Stimulated activated CD4-positive, alpha-beta T cell treated with anti-CD3 and anti-CD28 coated beads, Interleukin-2, amount 100 ng/mL, for 48 hours (primary cell): ENCODE measurements at regions not wholly inside any gene's neighbourhood (a gene's known extent, or its start where the extent isn't known, plus 50 kb on each side); places are given as distances from the start of the nearest gene placed in this dataset.

Source experiments
- DNase-seq, 2 donors: peaks; one replicate each; pipeline ENCODE4 v3.0.0-alpha.2; 2020

DNA sequence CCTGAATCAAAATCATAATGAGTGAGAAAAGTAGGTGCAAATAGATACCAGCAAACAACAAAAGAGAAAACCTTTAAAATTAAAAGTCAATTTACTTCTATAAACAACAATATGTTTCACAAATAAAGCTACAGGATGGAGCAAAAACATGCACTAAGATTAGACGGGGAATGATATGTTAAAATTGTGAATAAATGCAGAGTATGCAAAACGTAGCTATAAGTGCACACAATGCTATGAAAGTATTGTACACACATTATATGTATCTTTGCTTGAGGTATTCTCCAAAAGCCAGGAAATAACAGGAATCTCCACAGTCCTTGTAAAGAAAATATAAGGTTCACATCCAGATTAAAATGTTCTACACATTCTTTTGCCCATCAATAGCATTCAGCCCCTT, 523.9 kb downstream of the EFNB2 start:
- no peak for DNase-seq

DNA sequence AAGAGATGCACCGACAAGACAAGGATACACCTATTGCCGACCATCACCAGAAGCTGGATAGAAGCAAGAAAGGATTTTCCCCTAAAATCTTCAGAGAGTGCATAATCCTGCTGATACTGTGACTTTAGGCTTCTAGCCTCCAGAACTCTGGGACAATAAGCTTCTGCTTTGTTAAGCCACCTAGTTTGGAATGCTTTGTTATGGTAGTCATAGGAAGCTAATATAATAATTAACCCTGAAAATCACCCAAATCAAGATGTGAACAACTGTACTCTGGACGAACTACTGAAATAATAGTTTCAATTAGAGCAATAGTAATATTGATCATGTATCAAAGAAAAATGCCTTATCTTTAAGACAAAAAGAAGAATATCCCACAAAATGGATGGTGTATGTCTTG, 524.6 kb downstream of the EFNB2 start:
- no peak for DNase-seq

DNA sequence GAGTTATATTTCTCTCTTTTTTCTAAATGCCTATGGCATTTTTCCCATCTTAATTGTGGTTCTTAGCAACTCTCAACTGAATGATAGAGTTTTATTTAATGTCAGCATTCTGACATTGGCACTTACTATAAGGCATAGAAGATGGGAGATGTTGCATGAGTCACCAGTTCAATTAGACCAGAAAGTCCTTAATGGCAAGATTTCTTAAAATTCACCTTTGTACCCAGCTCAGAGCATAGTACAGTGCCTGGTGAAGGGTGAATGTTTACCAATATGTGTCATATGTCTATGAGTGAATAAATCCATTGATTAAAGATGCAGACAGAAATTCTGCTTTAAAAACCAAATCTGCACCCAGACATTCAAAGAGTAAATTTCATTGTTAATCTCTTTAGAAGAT, 526.9 kb downstream of the EFNB2 start:
- no peak for DNase-seq

DNA sequence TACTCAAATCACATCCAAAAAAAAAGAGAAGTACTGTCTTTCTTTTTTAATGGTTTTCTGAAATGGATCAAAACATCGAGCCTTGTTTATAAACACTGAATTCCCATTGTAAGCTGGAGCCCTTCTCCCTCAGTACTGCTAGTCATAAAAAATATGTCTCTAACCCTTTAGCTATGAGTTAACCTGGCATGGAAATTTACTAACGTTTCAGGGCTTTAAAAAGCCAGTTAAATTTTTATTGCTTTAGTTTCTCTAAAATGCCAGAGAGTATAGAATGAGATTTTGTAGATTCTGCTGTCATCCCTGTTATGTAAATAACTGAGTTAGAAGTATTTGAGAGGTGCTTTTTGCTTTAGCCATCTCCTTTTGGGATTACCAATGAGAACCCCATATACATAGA, 528.3 kb downstream of the EFNB2 start:
- DNase-seq, result no peak

DNA sequence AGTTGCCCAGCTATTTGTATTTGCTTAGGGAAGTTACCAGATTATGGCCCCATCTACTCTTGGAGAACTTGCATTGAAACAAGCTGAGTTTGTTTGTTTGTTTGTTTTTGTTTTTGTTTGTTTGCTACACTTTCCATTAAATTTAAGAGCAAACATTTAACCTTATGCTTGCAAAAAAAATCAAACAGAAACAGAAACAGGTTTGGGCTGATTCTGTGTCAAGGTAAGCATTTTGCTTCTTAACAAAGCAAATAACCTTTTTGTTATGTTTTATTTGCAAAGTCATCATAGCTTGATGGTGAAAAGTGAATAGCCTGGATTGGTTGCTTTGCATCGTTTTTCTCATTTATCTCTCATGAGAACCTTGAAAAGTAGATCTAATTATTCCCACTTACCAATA, 531.8 kb downstream of the EFNB2 start:
- no peak for DNase-seq

DNA sequence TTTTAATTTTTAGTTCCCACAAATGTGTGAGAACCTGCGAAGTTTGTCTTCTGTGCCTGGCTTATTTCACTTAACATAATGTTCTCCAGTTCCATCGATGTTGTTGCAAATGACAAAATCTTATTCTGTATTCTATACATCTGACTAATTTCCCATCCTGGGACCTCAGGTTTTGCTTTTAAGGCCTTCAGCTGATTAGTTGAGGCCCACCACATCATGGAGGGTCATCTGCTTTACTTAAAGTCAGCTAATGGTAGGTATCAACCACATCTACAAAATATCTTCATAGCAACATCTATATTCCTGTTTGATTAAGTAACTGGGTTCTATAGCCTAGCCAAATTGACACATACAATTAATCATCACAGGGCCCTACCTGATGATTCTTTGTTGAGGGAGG, 534.0 kb downstream of the EFNB2 start:
- DNase-seq, result no peak

DNA sequence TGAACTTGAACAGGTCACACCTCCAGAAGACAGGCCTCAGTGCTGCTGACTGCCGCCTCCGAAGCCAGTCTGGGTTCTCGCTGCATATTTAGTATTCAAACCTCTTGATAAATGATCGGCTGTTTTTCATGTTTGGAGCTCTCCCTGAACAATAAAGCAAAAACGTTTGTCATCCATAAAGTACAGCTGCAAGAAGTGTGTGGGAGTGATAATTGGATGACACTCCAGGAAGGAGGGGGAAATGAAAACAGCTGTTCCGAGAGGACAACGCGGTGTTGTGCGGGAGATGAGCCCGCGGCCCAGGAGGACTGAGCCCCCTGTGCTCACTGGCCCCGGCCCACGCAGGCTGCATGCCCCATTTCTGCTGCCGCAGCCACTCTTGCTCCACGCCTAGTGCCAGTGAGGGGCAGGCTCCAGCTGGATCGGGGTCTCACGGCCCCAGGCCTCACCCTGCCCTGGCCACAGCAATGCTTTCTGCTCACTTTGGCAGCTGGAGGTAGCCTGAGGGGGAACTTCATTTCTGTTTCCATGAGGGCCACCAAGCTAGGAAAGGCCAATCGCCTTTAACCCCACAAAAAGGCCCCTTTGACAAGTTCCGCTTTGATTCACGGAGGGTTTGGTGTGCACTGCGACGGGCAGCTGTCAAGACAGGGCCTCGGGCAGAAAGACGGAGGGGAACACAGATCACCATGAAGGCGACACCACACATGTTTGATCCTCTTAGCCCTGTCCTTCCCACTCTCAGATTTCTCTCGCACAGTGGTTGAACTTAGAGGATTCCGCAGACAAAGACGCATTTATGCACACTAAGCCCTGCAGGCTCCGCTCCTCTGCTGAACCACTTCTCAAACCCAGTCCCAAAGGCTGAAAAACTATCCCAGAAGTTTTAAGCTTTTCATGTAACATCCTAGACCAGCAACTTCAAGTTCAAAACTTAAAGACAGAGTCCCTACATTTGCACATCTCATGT, 537.6 kb downstream of the EFNB2 start:
- DNase-seq, result no peak

DNA sequence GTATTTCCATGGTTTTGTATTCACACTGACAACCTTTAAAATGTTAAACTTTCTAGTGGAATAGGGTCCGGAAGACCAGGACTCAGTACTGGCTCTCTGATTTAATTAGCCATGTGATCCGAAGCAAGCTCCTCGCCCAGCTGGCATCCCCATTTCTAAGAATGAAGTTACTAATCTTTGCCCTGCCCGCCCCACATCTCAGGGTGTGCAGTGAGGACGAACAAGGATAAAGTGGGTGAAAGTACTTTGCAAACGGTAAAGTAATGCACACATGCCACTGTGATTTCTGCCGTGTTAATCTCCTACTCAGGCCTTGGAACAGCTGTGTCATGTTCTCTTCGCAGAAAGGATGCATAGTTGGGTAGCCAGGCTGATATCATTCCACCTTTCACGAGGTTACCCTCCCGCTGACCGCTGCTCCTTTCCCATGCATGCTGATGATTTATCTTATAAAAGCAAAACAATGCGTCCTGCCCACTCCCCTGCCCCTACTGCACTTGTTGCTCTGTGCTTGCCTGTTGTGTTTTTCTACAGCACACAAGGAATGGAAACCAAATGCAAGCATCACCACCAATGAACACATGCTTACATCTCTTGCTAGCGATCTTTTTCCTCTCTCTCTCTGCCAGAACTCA, 539.0 kb downstream of the EFNB2 start:
- no peak for DNase-seq

DNA sequence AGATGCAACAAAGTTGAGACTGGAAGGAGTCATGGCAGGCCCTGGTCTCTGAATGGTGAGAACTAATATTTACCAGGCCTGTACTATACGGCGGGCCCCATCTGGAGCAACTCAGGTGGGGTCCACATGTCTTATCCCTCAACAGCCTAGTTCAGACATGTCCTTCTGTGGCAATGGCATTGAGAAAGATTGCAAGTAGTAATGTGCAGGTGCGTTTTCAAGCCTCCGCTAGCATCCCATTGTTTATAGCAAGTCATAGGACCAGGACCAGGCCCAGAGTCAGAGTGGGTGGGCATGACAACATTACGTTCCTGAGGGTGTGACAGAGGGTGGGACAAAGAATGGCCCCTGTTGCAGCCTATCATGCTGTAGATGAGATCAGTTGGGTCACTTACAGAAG, 541.1 kb downstream of the EFNB2 start:
- no peak for DNase-seq

DNA sequence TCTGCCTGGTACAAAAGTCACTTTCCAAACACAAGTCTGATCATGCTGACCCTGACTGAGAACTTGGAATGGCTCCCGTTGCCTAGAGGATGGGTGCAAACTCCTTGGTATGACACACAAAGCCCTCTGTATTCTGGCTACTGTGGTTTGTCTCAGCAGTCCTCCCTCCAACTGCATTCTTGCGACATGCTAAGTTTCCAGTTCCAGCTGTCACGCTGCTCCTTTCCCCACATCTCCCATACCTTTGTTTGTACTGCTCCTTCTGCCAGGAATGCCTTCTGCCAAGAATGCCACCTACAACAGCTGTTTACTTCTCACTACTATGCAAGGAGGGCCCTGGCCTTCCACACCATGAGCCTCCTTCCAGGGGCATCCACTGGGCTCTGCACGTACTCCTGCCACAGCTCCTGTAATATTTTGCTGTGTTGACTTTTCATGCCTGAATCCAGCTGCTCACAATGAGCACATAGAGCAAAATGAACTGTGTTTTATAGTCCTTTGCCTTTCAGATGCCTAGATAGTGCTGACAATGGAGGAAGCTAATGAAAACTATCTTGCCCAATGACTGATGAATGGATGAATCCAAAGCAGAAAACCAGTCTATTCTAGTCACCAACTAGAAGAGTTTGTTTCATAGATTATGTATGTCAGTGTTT, 543.7 kb downstream of the EFNB2 start:
- no peak for DNase-seq

DNA sequence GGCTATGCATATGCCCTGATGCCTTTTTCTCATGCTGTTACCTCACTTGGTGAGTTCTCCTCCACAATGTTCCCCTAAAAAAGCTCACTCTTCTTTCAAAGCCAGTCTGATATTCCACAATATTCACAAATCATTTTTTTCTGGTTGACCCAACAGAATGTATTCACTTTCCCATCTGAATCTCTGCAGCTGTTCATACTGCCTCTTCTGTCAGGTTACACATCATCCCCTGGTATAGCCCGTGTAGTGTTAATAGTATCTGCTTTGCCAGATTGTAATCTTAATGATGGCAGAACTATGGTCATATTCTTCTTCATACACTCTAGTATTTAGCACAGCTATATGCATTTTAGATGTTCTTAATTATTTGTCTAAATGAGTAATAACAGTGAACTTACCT, 544.3 kb downstream of the EFNB2 start:
- DNase-seq, result no peak

DNA sequence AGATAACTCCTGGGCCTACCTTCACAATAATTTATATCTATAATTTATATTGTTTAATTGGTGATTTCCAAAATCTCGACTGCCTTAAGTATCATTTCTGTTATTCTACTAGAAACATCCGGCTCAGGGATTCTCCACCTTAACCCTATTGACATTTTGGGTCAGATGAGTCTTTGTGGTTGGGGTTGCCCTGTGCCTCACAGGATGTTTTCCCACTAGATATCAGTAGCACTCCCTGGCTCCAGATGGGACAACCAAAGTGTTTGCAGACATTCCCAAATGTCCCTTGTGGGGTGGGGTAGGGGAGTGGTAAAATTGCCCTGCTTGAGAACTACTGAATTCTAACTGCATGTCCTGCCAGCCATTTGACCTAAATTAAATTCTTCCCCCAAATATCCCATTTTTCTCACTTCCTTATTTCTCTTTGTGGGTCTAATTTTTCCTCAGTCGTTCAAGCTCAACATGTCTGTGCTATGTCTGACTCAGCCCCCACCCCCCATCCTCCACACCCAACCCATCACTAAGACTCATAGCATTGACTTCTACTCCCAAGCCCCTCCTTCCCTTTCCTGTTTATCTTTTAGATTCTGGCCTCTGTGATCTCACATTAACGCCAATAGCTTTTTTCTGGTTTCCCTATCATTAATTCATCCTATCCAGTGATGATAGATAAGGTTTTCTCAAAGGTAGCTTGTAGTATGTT, 545.1 kb downstream of the EFNB2 start:
- DNase-seq, result no peak

DNA sequence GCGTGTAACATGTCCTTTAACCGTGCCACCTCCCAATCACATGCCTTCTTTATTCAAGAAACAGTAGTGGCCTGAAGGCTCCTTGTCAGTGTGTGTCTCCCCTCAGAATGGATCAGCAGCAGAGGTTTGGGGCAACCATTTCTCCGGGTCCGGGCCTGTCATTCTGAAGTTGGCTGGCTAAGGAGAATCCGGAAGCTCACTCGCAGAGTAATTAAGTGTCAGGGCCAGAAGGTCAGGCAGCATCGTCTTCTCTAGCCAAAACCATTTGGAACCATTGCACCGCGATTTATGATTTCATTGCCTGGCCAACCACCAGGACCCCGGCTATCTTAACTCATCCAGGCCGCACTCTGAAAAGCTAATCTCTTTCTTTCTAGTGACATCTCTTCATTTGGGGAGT, 550.8 kb downstream of the EFNB2 start:
- DNase-seq, result no peak

DNA sequence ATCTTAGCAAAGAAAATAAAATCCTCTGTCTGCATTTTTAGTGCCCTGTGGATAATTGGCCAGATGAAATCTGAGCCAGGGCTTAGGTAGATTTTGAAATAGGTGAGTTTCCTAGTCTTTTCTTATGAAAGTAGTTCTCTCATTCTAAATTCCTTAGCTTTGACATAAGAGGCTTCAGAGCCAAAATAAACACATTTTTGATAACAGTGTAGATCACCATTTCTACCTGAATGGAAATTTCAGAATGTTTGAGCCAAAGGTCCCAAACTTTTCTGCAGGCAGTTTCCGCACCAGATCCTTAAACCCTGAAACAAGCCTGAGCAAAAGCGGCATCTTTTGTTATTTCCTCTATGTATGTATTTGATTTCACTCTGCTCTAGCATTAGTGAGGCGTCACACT, 551.2 kb downstream of the EFNB2 start:
- no peak for DNase-seq

DNA sequence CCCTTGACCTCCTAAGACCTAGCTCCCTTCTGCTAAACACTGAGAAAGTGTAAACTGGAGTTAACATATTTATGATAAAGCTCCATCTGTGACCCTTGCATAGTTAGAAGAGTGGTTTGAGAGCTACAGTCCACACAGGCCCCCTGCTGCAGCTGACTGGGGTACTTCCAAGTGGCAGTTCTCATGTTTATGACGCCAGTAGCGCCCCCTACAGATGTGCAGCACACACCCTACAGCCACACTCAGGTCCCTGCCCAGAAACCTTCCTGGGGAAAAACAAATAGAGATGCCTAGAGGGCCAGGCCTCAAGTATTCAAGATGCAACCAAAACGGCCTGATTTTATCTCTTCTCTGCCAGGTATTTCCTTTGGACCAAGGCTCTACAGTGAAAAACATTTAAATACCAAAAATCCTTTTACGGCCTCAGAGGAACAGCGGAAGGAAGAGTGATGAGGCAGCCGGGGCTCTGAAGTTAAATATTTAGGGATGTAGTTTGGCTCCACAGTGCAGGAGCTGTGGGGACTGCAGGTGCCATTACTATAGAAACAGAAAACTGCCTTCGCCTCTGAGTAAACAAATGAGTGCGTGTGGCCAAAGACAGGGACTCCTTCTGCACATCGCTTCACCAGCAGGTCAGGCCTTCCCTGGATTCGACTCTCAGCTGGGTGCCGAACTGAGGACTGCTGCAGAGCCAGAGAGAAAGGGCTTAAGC, 553.1 kb downstream of the EFNB2 start:
- DNase-seq, result no peak

DNA sequence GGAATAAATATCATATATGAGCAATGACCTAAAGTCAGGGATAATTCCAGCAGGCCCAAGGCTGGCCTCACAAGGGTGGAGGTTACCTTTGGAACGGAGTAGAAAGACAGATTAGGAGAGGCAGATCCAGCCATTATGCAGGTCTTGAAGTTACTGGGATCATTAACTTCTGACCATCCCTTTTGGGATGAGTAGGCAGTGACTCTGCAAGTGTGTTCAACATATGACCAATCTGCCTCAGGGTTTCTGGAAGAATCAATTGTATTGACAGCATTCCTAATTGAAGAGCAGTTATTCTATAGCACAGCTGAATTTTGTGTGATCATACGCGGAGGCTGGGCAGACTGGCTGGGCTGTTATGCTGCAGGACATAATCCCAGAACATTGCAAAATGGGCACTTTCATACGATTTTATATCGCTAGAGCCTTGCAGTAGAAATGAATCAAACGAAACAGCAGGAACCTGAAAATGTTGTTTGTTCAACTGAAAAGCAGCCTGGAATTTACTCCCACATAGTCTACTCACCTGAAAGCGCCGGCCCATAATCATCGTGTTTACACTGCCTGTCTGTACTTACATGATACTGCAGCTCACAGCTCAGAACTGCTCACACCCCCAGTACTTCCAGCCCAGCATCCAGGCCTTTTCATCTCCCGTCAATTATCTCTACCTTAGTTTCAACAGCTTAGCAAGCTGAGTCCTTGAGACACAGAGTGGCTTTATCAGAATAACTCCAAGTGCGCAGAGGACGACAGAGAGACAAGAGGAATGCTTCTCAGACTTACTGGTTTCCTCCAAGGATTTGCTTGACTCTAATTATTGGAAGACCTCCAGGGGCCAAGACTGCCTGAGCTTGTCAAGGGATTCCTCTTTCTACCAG, 556.1 kb downstream of the EFNB2 start:
- no peak for DNase-seq

DNA sequence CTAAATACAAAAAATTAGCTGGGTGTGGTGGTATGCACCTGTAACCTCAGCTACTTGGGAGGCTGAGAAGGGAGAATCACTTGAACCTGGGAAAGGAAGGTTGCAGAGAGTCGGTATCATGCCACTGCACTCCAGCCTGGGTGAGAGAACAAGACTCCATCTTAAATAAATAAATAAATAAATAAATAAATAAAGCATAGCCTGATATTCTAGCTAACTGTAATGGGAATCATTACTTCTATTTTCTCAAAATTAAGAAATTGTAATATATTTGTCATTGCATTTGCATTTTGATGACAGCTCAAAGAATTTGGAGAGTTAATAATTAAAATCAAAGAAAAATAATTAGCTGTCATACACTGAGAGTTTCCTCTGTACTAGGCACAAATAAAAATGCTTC, 561.1 kb downstream of the EFNB2 start:
- DNase-seq, result no peak

DNA sequence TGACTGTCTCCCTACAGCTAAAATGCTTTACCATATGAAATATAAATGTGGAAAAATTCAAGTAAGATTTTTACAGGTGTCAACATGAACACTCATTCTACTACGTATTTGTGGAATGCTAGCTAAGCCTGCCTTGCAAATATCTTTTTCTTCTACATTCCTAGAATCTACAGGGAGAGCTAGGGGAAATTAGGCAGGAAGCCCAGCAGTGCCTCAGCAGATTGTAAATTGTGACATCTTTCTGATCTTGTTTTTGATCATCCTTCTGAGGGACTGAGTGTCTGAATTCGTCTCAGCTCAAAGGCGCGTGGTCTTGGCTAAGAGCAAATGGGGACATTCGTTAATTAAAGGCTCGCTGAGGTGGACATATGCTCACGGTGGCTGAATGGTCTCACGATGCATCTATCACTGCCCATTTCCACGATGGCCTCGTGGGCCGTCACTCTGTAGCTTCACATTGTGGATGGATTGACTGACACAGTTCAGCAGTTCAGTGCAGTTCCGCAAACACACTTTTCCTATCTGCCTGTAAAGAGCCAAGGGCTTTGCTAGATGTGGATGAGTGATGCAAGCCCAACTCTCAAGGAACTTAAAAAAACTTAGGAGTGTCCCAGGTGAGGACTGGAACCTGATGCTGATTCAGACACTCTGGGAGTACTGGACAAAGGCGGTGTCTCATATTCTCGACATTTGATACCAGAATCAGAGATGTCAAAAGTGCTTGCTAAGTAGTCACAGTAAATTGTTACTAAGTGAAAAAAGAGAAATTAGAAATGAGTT, 562.5 kb downstream of the EFNB2 start:
- DNase-seq, result no peak

DNA sequence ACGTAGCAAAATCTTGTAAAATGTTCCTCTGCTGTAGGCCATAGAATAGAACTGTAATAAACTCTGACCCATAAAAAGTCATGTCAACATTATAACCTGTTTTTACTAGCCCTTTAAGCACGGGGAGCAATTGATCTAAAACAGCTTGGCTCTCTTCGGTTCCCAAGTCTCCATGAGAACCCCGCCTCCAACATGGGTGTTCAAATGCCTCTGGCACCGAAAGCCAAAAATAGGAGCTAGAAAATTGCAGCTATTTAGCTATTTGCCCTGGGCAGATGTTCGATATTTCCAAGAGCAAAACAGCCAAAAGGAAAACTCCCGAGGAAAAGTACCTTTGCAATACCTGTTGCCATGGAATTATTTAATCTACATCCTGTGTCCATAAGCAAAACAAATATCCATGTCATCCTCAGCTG, 563.1 kb downstream of the EFNB2 start:
- DNase-seq, result no peak

DNA sequence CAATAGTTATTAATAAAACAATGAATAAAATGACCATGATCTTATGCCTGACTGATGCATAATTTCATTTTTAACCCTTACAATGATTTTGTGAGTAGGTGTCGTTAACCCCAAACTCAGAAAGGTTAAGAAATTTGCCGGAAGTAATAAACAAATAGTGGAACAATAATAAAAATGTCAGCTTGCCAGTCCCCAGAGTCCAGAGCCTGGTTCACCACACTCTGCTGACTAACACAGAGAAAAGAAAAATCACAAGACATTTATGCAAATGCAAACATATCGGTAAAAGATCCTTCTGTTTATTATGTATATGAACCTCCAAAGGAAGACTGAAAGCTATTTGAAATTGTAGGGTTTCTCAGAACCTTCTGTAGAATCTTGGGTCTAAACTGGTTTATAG, 563.7 kb downstream of the EFNB2 start:
- DNase-seq, result no peak

DNA sequence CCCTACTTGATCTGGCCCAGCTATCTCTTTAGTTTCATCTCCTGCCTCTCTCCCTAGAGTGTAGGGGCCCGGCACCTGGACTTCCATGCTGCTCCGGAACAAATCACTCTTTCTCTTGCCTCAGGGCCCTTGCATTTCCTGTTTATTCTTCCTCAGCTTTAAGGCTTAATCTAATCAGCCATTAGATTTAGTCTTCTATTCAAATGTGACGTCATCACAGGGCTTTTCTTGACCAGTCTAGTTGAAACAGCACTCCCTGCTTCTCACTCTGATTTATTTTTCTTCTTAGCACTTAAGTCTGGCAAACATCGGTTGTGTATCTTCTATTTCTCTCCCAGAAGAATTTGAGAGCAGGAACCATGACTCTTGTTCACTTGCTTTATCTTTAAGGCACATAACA, 564.1 kb downstream of the EFNB2 start:
- no peak for DNase-seq
